Adrenal gland (tissue), 9 donors: ENCODE measurements at regions not wholly inside any gene's neighbourhood (a gene's known extent, or its start where the extent isn't known, plus 50 kb on each side); places are given as distances from the start of the nearest gene placed in this dataset.
A peak's percentile ranks its signal among the peaks of the same experiment; 100 is the strongest.

Experiments used
- DNase-seq, 7 donors: peaks; one replicate each; pipeline ENCODE4 v3.0.0-alpha.2; 2019 to 2020
- H3K27ac ChIP-seq, 5 donors: fragments of 200-600 bp; sonication (generic) in 4 of 5; 1 replicate in 3 of 5; 2 replicates in 2 of 5; pipeline versions ENCODE4 v1.5.1 to v1.8.0; 2016 to 2020; ENCODE audit warnings: mild to moderate bottlenecking in 1 of 5
- H3K27me3 ChIP-seq: fragments of 200-600 bp; 2 replicates; pipeline ENCODE4 v1.8.0; 2021
- H3K36me3 ChIP-seq, 2 donors: fragments of 200-600 bp; replicated peaks in 1 of 2; 1 replicate in 1 of 2; 2 replicates in 1 of 2; pipeline versions ENCODE4 v1.5.1 to v1.8.0; 2018 to 2022
- H3K4me1 ChIP-seq, 2 donors: fragments of 200-600 bp; replicated peaks in 1 of 2; 1 replicate in 1 of 2; 2 replicates in 1 of 2; pipeline versions ENCODE4 v1.5.1 to v1.8.0; 2018 to 2021
- H3K4me3 ChIP-seq, 4 donors: fragments of 200-600 bp; sonication (generic) in 3 of 4; one replicate each; pipeline ENCODE4 v1.5.1; 2016 to 2018
- H3K9me3 ChIP-seq, 3 donors: fragments of 200-600 bp; sonication (generic) in 1 of 3; replicated peaks in 1 of 3; 1 replicate in 2 of 3; 2 replicates in 1 of 3; pipeline versions ENCODE4 v1.5.1 to v1.8.0; 2016 to 2021
- POLR2A ChIP-seq, 2 donors: fragments of 450-650 bp; IDR thresholded peaks; one replicate each; pipeline ENCODE4 v1.6.1; 2017; ENCODE audit warnings: antibody characterized with exemption in 2 of 2, mild to moderate bottlenecking in 2 of 2, moderate library complexity in 1 of 2
- WGBS, 4 donors: extraction: QIAGEN DNeasy Blood & Tissue Kit in 2 of 4; methylation state at CpG; one replicate each; pipeline versions ENCODE4 v1.1.5 to v1.1.7; 2013 to 2017; 5-methylcytosine and 5-hydroxymethylcytosine counted together
- intact Hi-C, 2 donors: fragments of 100-400 bp; cut with DNase I; formaldehyde crosslinking; loops; one replicate each; pipeline versions ENCODE4 v1.14.1 to v1.15.0; 2022 to 2023
- TF ChIP-seq, protein P1 (sequence below), 6 experiments: fragments of 450-650 bp in 4 of 6; fragments of 200-600 bp in 2 of 6; sonication (generic) in 1 of 6; IDR thresholded peaks; 1 replicate in 5 of 6; 2 replicates in 1 of 6; pipeline versions ENCODE4 v1.5.1 to v1.8.0; 2016 to 2021; ENCODE audit warnings: antibody characterized with exemption in 6 of 6, mild to moderate bottlenecking in 2 of 6, moderate library complexity in 1 of 6
- donor health status: healthy with polysubstance abuse.
- donor health status: Bipolar disorder and iron deficiency.
- donor health status: DM: yes; HTN: yes; CAD: no.
- donor health status: DM: no; HTN: no; CAD: no.
- donor health status: DM: no; HTN: no; CAD: no.

DNA sequence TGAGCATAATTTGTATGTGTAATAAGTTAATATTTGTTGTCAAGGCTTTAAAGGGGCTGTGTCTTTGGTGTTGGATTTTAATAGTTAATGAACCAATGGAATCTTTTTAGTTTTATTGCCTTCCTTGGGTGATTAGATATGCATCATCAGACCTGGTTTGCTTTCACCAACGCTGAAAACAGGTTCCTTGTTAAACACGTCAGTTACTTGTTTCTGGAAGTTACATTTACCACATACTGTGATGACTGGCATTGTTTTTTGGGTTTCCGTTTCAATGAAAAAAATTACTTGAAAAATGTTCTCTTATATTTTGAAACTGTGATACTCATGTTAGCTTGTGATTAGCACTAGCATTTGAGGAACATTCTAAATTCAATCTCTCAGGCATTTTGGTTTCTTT, 58.6 kb upstream of the RNF144B start:
- H3K4me1 ChIP-seq: no peaks in the 10 kb centered on the region
- intact Hi-C loops: loop anchor here in 1 of 2 donors (5.0 kb wide), 1 partner anchor 174 kb away; no protein-coding TSS in a partner anchor
- no peaks in the 10 kb centered on the region for H3K27me3 ChIP-seq
- TF ChIP-seq, protein P1, sequence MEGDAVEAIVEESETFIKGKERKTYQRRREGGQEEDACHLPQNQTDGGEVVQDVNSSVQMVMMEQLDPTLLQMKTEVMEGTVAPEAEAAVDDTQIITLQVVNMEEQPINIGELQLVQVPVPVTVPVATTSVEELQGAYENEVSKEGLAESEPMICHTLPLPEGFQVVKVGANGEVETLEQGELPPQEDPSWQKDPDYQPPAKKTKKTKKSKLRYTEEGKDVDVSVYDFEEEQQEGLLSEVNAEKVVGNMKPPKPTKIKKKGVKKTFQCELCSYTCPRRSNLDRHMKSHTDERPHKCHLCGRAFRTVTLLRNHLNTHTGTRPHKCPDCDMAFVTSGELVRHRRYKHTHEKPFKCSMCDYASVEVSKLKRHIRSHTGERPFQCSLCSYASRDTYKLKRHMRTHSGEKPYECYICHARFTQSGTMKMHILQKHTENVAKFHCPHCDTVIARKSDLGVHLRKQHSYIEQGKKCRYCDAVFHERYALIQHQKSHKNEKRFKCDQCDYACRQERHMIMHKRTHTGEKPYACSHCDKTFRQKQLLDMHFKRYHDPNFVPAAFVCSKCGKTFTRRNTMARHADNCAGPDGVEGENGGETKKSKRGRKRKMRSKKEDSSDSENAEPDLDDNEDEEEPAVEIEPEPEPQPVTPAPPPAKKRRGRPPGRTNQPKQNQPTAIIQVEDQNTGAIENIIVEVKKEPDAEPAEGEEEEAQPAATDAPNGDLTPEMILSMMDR (IDR thresholded peaks at IDR 0.05): no peak
- no peak for TF ChIP-seq POLR2A (IDR thresholded peaks at IDR 0.05)
- H3K27ac ChIP-seq: peak overlapping the region in 2 of 5 donors; percentile 67 to 80
- H3K9me3 ChIP-seq: no peaks in the 10 kb centered on the region
- no peak for DNase-seq
- WGBS, 4 donors: 47 to 58% (median 50%) methylated on average over 3 of the region's 3 CpGs
- H3K36me3 ChIP-seq: no peaks in the 10 kb centered on the region
- no peak overlapping the region for H3K4me3 ChIP-seq

DNA sequence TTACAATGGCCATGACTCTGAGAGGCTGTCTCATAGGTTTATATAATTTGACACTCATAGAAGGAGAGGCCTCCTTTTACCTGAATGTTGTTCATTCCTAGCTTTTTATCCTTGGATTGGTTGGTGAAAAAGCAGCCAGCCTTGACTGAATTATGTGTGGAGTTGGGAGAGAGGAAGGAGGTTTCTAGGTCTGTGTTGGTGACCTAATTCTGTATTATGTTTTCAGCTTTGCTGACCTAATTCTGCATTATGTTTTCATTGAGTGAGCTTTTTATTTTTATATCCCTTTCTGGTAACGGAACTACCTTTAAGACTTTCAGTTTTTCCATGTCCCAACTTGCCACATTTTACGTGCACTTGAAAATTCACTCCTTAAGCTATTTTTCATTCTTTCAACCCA, 59.1 kb upstream of the RNF144B start:
- Histone ChIP-seq H3K36me3 (no peaks in the 10 kb centered on the region), H3K27me3 (no peaks in the 10 kb centered on the region), H3K27ac (peak overlapping the region in 2 of 5 donors; percentile 67 to 80), H3K9me3 (no peaks in the 10 kb centered on the region), H3K4me1 (no peaks in the 10 kb centered on the region), H3K4me3 (no peak overlapping the region)
- DNase-seq: no peak
- intact Hi-C loops: loop anchor here in 1 of 2 donors (5.0 kb wide), 1 partner anchor 174 kb away; no protein-coding TSS in a partner anchor
- TF ChIP-seq, protein P1 (IDR thresholded peaks at IDR 0.05): no peak
- TF ChIP-seq POLR2A (IDR thresholded peaks at IDR 0.05): no peak
- WGBS, 4 donors: 42 to 54% (median 48%) methylated on average over 2 of the region's 2 CpGs

DNA sequence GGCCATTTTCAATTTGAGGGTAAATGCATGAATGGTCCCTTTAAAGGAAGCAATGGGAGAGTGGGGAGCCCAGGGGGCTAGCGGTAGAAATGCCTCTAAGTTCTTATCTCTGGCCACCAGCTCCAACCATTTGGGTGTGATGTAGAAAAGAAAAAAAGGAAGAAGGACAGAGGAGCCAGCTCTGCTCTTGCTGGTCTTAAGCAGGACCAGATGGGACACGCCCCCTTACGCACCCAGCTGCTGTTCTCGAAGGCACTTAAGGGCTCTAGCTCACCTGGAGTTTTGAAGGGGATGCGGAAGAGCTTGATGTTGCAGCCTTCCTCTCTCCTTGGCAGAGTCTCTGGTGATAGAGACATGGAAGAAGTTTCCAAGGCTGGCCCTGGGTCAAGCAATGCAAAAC, 59.5 kb upstream of the RNF144B start:
- no peaks in the 10 kb centered on the region for H3K27me3 ChIP-seq
- peak in 3 of 7 donors; percentile 12 to 33 (median 26) for DNase-seq
- no peaks in the 10 kb centered on the region for H3K9me3 ChIP-seq
- no peaks in the 10 kb centered on the region for H3K36me3 ChIP-seq
- no peaks in the 10 kb centered on the region for H3K4me1 ChIP-seq
- intact Hi-C loops: loop anchor here in 1 of 2 donors (5.0 kb wide), 1 partner anchor 175 kb away; no protein-coding TSS in a partner anchor
- WGBS, 4 donors: 57 to 81% (median 79%) methylated on average over 5 of the region's 5 CpGs
- H3K27ac ChIP-seq: peak overlapping the region in 2 of 5 donors; percentile 67 to 80
- H3K4me3 ChIP-seq: no peak overlapping the region
- TF ChIP-seq, protein P1 (IDR thresholded peaks at IDR 0.05): no peak
- no peak for TF ChIP-seq POLR2A (IDR thresholded peaks at IDR 0.05)

DNA sequence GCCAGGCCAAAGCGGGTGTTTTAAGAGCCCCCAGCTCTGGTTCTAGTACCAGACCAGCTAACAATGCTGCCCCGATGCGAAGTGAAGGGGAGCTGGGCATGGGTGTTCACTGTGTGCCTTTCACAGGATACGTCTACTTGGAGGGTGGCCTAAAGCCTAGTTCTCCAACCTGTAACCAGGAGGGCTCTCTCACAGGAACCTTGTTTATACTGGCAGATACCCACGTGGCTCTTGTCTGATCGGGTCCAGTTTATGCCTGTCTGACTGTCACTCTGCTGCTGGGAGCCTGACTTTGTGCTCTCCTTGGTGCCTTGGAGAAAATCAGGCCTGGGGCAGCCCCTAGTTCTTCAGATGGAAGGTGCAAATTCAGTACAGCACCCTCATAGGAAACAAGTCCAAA, 60.2 kb upstream of the RNF144B start:
- Histone ChIP-seq H3K4me1 (no peaks in the 10 kb centered on the region), H3K27ac (no peak overlapping the region)
- 60 to 74% (median 69%) methylated on average over 6 of the region's 6 CpGs for WGBS, 4 donors

More for the DNA sequence above, 60.2 kb upstream of the RNF144B start:
- Histone ChIP-seq H3K36me3 (no peaks in the 10 kb centered on the region), H3K9me3 (no peaks in the 10 kb centered on the region), H3K4me3 (no peak overlapping the region), H3K27me3 (no peaks in the 10 kb centered on the region)
- DNase-seq: no peak
- intact Hi-C loops: loop anchor here in 1 of 2 donors (5.0 kb wide), 1 partner anchor 175 kb away; no protein-coding TSS in a partner anchor
- no peak for TF ChIP-seq POLR2A (IDR thresholded peaks at IDR 0.05)
- TF ChIP-seq, protein P1 (IDR thresholded peaks at IDR 0.05): no peak
